Tibial artery (tissue), 4 donors: ENCODE measurements at regions not wholly inside any gene's neighbourhood (a gene's known extent, or its start where the extent isn't known, plus 50 kb on each side); places are given as distances from the start of the nearest gene placed in this dataset.

Experiments
- DNase-seq, 2 donors: peaks; one replicate each; pipeline ENCODE4 v3.0.0-alpha.2; 2019
- H3K27ac ChIP-seq, 2 donors: fragments of 200-600 bp; sonication (generic) in 1 of 2; 1 replicate in 1 of 2; 2 replicates in 1 of 2; pipeline ENCODE4 v1.5.1; 2018 to 2019; ENCODE audit warnings: mild to moderate bottlenecking in 1 of 2
- H3K27me3 ChIP-seq, 2 donors: fragments of 200-600 bp; sonication (generic) in 1 of 2; one replicate each; pipeline versions ENCODE4 v1.5.1 to v1.6.0; 2016 to 2019
- H3K36me3 ChIP-seq, 3 donors: fragments of 200-600 bp; sonication (generic) in 2 of 3; one replicate each; pipeline ENCODE4 v1.5.1; 2016 to 2019; ENCODE audit warnings: mild to moderate bottlenecking in 2 of 3
- H3K4me1 ChIP-seq, 4 donors: fragments of 200-600 bp; sonication (generic) in 2 of 4; 1 replicate in 3 of 4; 2 replicates in 1 of 4; pipeline ENCODE4 v1.5.1; 2016 to 2019
- H3K4me3 ChIP-seq, 2 donors: fragments of 200-600 bp; sonication (generic) in 1 of 2; 1 replicate in 1 of 2; 2 replicates in 1 of 2; pipeline ENCODE4 v1.5.1; 2018 to 2019; ENCODE audit warnings: mild to moderate bottlenecking in 2 of 2
- H3K9me3 ChIP-seq, 3 donors: fragments of 200-600 bp; sonication (generic) in 1 of 3; one replicate each; pipeline ENCODE4 v1.5.1; 2016 to 2019
- CTCF ChIP-seq, 2 experiments: fragments of 200-600 bp in 1 of 2; fragments of 450-650 bp in 1 of 2; IDR thresholded peaks; one replicate each; pipeline ENCODE4 v1.5.1; 2017 to 2019; ENCODE audit warnings: antibody characterized with exemption in 2 of 2, mild to moderate bottlenecking in 1 of 2, moderate library complexity in 1 of 2
- intact Hi-C: fragments of 100-400 bp; cut with DNase I; formaldehyde crosslinking; loops from one replicate; pipeline ENCODE4 v1.15.0; 2023; ENCODE audit warnings: low total_unique reads

GRCh38 chr12:78793491-78793890 lies 71.1 kb upstream of the SYT1 start:
- intact Hi-C loops, result no loop called here
- no peak for TF ChIP-seq CTCF (IDR thresholded peaks at IDR 0.05)
- no peak for DNase-seq

GRCh38 chr12:78793982-78794381 lies 70.6 kb upstream of the SYT1 start:
- H3K4me3 ChIP-seq, result no peak overlapping the region
- no peaks in the 10 kb centered on the region for H3K4me1 ChIP-seq
- intact Hi-C loops, result no loop called here
- H3K27me3 ChIP-seq, result no peaks in the 10 kb centered on the region
- no peak for DNase-seq
- H3K27ac ChIP-seq, result no peak overlapping the region
- H3K9me3 ChIP-seq, result peaks cover 0 to 6% (median 0%) of the 10 kb centered on the region in 3 donors
- TF ChIP-seq CTCF (IDR thresholded peaks at IDR 0.05), result no peak
- no peaks in the 10 kb centered on the region for H3K36me3 ChIP-seq

More at GRCh38 chr12:78793491-78793890, 71.1 kb upstream of the SYT1 start:
- H3K27ac ChIP-seq, result no peak overlapping the region
- peaks cover 0 to 6% (median 0%) of the 10 kb centered on the region in 3 donors for H3K9me3 ChIP-seq
- H3K4me1 ChIP-seq, result no peaks in the 10 kb centered on the region
- no peak overlapping the region for H3K4me3 ChIP-seq
- H3K36me3 ChIP-seq, result no peaks in the 10 kb centered on the region
- H3K27me3 ChIP-seq, result no peaks in the 10 kb centered on the region

- H3K27ac ChIP-seq, result no peak overlapping the region
- no peak for DNase-seq
- H3K4me3 ChIP-seq, result no peak overlapping the region
- no peaks in the 10 kb centered on the region for H3K4me1 ChIP-seq
- intact Hi-C loops, result no loop called here
- no peak for TF ChIP-seq CTCF (IDR thresholded peaks at IDR 0.05)
- H3K36me3 ChIP-seq, result no peaks in the 10 kb centered on the region
- no peaks in the 10 kb centered on the region for H3K27me3 ChIP-seq
- H3K9me3 ChIP-seq, result peaks cover 0 to 6% (median 0%) of the 10 kb centered on the region in 3 donors
Measured at GRCh38 chr12:78795934-78796445, 68.6 kb upstream of the SYT1 start.

- H3K27ac ChIP-seq, result no peak overlapping the region
- no peak for DNase-seq
- H3K4me1 ChIP-seq, result no peaks in the 10 kb centered on the region
- peaks cover 0 to 6% (median 0%) of the 10 kb centered on the region in 3 donors for H3K9me3 ChIP-seq
- no peak for TF ChIP-seq CTCF (IDR thresholded peaks at IDR 0.05)
- intact Hi-C loops, result no loop called here
- no peak overlapping the region for H3K4me3 ChIP-seq
- no peaks in the 10 kb centered on the region for H3K36me3 ChIP-seq
- H3K27me3 ChIP-seq, result no peaks in the 10 kb centered on the region
Measured at GRCh38 chr12:78797196-78797931, 67.2 kb upstream of the SYT1 start.

GRCh38 chr12:78799649-78800048 lies 64.9 kb upstream of the SYT1 start:
- H3K36me3 ChIP-seq, result no peaks in the 10 kb centered on the region
- no peak overlapping the region for H3K27ac ChIP-seq
- no peak for TF ChIP-seq CTCF (IDR thresholded peaks at IDR 0.05)
- no peaks in the 10 kb centered on the region for H3K4me1 ChIP-seq
- intact Hi-C loops, result no loop called here
- no peaks in the 10 kb centered on the region for H3K27me3 ChIP-seq
- no peak overlapping the region for H3K4me3 ChIP-seq
- H3K9me3 ChIP-seq, result peaks cover 0 to 6% (median 0%) of the 10 kb centered on the region in 3 donors
- DNase-seq, result no peak
